ENCODE measurements at regions not wholly inside any gene's neighbourhood (a gene's known extent, or its start where the extent isn't known, plus 50 kb on each side); places are given as distances from the start of the nearest gene placed in this dataset.

DNA sequence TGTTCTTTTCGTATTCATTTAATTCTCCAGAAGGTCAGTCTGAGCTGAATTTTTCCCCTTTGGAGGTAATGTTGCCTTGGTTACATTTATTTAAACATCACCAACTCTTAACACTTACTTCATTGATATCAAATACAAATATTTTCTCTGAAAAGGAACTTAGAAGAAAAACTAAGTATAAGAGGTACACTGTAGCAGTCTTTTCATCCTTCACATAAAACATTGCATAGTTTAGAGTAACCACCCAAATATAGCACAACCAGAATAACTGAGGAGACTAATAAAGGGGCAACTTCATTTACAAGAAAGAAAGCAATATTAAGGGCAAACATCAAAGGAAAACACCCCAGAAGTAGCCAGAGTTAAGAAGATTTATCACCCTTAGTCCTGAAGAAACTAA is 1115.0 kb upstream of the POT1 start:
- Histone ChIP-seq H3K79me2 (ENCODE audit: insufficient read depth, low read length) (no peaks in the 10 kb centered on the region), H3K27ac (ENCODE audit: low read depth, low read length) (no peak overlapping the region), H3K36me3 (ENCODE audit: insufficient read depth, low read length) (no peaks in the 10 kb centered on the region), H3K4me2 (ENCODE audit: low read length) (no peak overlapping the region), H2AFZ (ENCODE audit: low read depth, low read length) (no peak overlapping the region), H3K4me3 (ENCODE audit: insufficient read depth, low read depth, low read length) (no peak overlapping the region), H3K27me3 (ENCODE audit: insufficient read depth, low read length) (no peaks in the 10 kb centered on the region), H3K4me1 (ENCODE audit: insufficient read depth, low read length) (no peaks in the 10 kb centered on the region), H3K9ac (ENCODE audit: low read length) (no peak overlapping the region), H3K9me3 (ENCODE audit: insufficient read depth, low read depth, low read length) (no peaks in the 10 kb centered on the region), H4K20me1 (ENCODE audit: insufficient read depth, low read length) (no peaks in the 10 kb centered on the region)
- no peaks in the 10 kb centered on the region for H3K9me3 Mint-ChIP-seq (ENCODE audit: unreplicated experiment)
- no peaks in the 10 kb centered on the region for H3K36me3 Mint-ChIP-seq (ENCODE audit: low read depth, unreplicated experiment)
- no peak overlapping the region for H3K4me3 Mint-ChIP-seq (ENCODE audit: unreplicated experiment)
- H3K27ac Mint-ChIP-seq (ENCODE audit: unreplicated experiment), result no peak overlapping the region
- DNase-seq (ENCODE audit: low read depth) (no peak), FAIRE-seq (no peak)
- no peaks in the 10 kb centered on the region for H3K4me1 Mint-ChIP-seq (ENCODE audit: low read depth, unreplicated experiment)
- no peaks in the 10 kb centered on the region for H3K27me3 Mint-ChIP-seq (ENCODE audit: low read depth, unreplicated experiment)
- no peak for TF ChIP-seq EZH2 (IDR thresholded peaks at IDR 0.05; ENCODE audit: insufficient read depth, low read length)
- TF ChIP-seq, protein P1, sequence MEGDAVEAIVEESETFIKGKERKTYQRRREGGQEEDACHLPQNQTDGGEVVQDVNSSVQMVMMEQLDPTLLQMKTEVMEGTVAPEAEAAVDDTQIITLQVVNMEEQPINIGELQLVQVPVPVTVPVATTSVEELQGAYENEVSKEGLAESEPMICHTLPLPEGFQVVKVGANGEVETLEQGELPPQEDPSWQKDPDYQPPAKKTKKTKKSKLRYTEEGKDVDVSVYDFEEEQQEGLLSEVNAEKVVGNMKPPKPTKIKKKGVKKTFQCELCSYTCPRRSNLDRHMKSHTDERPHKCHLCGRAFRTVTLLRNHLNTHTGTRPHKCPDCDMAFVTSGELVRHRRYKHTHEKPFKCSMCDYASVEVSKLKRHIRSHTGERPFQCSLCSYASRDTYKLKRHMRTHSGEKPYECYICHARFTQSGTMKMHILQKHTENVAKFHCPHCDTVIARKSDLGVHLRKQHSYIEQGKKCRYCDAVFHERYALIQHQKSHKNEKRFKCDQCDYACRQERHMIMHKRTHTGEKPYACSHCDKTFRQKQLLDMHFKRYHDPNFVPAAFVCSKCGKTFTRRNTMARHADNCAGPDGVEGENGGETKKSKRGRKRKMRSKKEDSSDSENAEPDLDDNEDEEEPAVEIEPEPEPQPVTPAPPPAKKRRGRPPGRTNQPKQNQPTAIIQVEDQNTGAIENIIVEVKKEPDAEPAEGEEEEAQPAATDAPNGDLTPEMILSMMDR (IDR thresholded peaks at IDR 0.05; ENCODE audit: insufficient read depth, low read depth, low read length), result no peak

DNA sequence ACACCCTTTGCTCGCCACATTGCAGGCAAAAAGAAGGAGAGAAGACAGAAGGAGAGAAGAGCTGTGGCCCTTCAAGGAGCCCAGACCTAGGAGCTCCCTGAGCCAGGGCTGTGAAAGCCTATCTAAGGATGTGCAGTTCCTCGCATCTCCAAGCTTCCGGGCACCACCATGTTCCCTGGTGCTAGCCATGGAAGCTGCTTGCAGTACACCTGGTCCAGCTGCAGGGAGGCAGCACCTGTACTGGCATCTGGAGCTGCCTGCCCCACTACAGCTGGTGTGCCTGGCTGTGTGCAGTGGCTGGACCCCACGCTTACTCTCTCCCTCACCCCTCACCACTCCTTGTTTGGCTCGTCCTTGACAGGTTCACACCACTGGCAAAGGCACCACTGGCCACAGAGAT is 1111.8 kb upstream of the POT1 start:
- Mint-ChIP-seq H3K27ac (ENCODE audit: unreplicated experiment) (no peak overlapping the region), H3K27me3 (ENCODE audit: low read depth, unreplicated experiment) (no peaks in the 10 kb centered on the region), H3K9me3 (ENCODE audit: unreplicated experiment) (no peaks in the 10 kb centered on the region), H3K4me3 (ENCODE audit: unreplicated experiment) (no peak overlapping the region), H3K36me3 (ENCODE audit: low read depth, unreplicated experiment) (no peaks in the 10 kb centered on the region), H3K4me1 (ENCODE audit: low read depth, unreplicated experiment) (no peaks in the 10 kb centered on the region)
- no peak overlapping the region for H3K9ac ChIP-seq (ENCODE audit: low read length)
- no peaks in the 10 kb centered on the region for H4K20me1 ChIP-seq (ENCODE audit: insufficient read depth, low read length)
- no peak overlapping the region for H3K27ac ChIP-seq (ENCODE audit: low read depth, low read length)
- H2AFZ ChIP-seq (ENCODE audit: low read depth, low read length), result no peak overlapping the region
- H3K79me2 ChIP-seq (ENCODE audit: insufficient read depth, low read length), result no peaks in the 10 kb centered on the region
- H3K27me3 ChIP-seq (ENCODE audit: insufficient read depth, low read length), result no peaks in the 10 kb centered on the region
- no peaks in the 10 kb centered on the region for H3K4me1 ChIP-seq (ENCODE audit: insufficient read depth, low read length)
- TF ChIP-seq, protein P1 (IDR thresholded peaks at IDR 0.05; ENCODE audit: insufficient read depth, low read depth, low read length), result no peak
- no peak for TF ChIP-seq EZH2 (IDR thresholded peaks at IDR 0.05; ENCODE audit: insufficient read depth, low read length)
- no peaks in the 10 kb centered on the region for H3K36me3 ChIP-seq (ENCODE audit: insufficient read depth, low read length)
- no peak overlapping the region for H3K4me3 ChIP-seq (ENCODE audit: insufficient read depth, low read depth, low read length)
- no peak overlapping the region for H3K4me2 ChIP-seq (ENCODE audit: low read length)
- DNase-seq (ENCODE audit: low read depth), result no peak
- FAIRE-seq, result no peak
- no peaks in the 10 kb centered on the region for H3K9me3 ChIP-seq (ENCODE audit: insufficient read depth, low read depth, low read length)

DNA sequence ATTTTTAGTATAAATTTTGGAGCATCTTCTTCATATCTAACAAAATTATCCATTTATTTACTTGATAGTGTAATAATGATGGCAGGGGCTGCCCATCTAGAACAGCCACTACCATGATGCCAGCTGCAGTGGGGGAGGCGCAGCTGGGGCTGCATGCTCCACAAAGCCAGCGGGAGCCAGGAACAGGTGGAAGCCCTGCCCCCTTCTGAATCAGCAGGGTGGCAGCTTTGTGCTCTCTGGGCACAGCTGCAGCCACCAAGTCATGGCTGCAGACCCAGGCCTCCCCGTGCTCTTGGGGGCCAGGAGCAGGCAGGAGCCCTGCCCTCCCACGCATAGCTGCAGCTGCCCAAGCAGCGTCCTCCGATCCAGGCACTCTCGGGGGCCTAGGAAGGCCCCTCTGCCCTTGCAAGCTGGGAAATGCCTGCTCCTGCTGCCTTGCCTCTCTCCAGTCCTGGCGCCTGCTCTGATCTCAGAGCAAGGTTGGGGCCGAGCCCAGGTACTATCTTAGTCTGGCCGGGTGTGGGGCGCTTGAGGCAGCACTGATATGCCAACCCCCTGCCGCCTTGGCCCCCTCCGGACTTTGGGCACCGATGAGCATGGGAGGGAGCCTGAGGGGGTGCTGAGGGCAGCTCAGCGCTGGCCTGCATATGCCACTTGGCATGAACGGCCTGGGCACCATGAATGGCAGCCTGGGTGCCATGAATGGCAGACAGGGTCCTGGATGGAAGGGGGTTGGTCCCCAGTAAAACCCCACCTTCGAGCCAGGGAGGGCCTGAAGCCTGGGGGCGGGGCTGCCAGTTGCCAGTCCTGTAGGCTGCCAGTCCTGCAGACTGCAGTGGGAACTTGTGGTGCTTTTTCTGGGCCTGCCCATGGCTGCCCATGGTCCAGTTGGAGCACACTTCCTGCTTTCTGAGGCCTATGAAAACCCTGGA is 1110.8 kb upstream of the POT1 start:
- Histone ChIP-seq H2AFZ (ENCODE audit: low read depth, low read length) (no peak overlapping the region), H3K4me1 (ENCODE audit: insufficient read depth, low read length) (no peaks in the 10 kb centered on the region), H3K9me3 (ENCODE audit: insufficient read depth, low read depth, low read length) (no peaks in the 10 kb centered on the region), H3K36me3 (ENCODE audit: insufficient read depth, low read length) (no peaks in the 10 kb centered on the region), H3K27ac (ENCODE audit: low read depth, low read length) (no peak overlapping the region), H3K4me3 (ENCODE audit: insufficient read depth, low read depth, low read length) (no peak overlapping the region), H3K79me2 (ENCODE audit: insufficient read depth, low read length) (no peaks in the 10 kb centered on the region), H3K4me2 (ENCODE audit: low read length) (no peak overlapping the region), H3K9ac (ENCODE audit: low read length) (no peak overlapping the region), H4K20me1 (ENCODE audit: insufficient read depth, low read length) (no peaks in the 10 kb centered on the region), H3K27me3 (ENCODE audit: insufficient read depth, low read length) (no peaks in the 10 kb centered on the region)
- Mint-ChIP-seq H3K9me3 (ENCODE audit: unreplicated experiment) (no peaks in the 10 kb centered on the region), H3K27me3 (ENCODE audit: low read depth, unreplicated experiment) (no peaks in the 10 kb centered on the region), H3K27ac (ENCODE audit: unreplicated experiment) (no peak overlapping the region), H3K4me3 (ENCODE audit: unreplicated experiment) (no peak overlapping the region), H3K4me1 (ENCODE audit: low read depth, unreplicated experiment) (no peaks in the 10 kb centered on the region), H3K36me3 (ENCODE audit: low read depth, unreplicated experiment) (no peaks in the 10 kb centered on the region)
- FAIRE-seq (no peak), DNase-seq (ENCODE audit: low read depth) (no peak)
- TF ChIP-seq, protein P1 (IDR thresholded peaks at IDR 0.05; ENCODE audit: insufficient read depth, low read depth, low read length), result no peak
- TF ChIP-seq EZH2 (IDR thresholded peaks at IDR 0.05; ENCODE audit: insufficient read depth, low read length), result no peak

Measured in astrocyte (in vitro differentiated cells and primary cell).